GM03348 (cell line): ENCODE measurements at regions not wholly inside any gene's neighbourhood (a gene's known extent, or its start where the extent isn't known, plus 50 kb on each side); places are given as distances from the start of the nearest gene placed in this dataset.
"Not testable (repeated sequence)": the region's sequence is repeated elsewhere in the genome, so short reads cannot be mapped to it uniquely, and the experiment has no call there.

ENCODE experiments used
- DNase-seq: peaks from one replicate; pipeline ENCODE4 v3.0.0; 2012; ENCODE audit warnings: low spot score

DNA sequence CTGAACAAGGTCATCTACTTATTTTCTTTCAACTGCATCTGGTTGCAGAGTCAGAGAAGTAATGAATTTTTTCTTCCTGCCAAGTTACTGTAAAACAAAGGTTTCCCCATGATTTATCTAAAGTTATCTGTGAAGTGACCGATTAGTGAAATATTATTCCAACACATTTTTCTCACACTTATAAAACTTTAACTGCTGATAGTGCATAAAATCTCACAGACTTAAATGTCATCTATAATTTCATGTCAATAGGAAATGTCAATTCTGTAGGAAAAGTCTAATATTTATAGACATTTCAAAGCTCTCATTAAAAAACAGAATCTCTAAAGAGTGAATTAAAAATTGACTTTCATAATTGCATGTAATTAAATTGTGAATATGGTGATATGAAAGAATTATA lies 397.2 kb downstream of the SLITRK1 start:
- no peak for DNase-seq

DNA sequence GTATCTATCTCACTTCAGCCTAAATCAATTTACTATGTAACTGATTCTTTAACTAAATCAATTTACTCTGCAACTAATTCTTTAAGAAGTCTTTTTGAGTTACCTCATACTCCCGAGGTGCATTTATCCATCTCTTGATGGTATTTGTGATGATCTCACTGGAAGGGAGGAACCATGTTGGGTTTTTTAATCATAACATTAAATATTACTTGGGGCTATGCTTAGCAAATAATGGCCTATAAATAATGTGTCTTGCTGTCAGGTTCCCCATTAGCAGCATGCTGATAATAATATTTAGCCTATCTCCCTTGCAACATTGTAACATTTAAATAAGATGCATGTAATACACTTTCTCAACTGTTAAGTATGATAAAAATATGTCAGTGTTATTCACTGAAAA lies 411.3 kb downstream of the SLITRK1 start:
- DNase-seq: no peak

DNA sequence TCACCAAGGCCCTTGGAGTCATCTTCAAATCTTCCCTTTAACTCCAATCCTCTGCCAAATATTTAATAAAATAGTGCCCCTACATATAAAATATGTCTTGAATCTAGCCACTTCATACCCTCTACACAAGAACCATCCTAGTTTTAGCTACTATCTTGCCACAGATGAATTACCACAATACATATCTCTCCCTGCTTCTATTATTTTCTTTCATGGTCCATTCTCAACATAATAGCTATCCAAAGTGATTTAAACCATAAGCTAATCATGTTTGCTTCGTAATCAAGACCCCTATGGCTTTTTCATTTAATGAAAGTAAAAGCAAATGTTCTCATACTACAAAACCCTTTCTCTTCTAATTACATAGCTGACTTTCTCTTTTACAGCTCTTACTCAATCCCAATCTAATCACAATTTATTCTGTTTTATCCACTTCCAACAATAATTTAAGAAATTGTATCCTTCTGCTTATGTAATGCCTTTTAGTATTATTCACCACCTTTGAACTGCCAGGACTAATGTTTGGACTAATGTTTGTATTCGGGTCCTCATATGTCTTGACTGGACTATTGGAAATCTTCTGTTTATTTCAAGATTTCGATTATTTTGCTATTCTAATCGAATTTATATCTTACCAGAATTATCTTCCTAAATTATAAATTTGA lies 412.0 kb downstream of the SLITRK1 start:
- DNase-seq: no peak

DNA sequence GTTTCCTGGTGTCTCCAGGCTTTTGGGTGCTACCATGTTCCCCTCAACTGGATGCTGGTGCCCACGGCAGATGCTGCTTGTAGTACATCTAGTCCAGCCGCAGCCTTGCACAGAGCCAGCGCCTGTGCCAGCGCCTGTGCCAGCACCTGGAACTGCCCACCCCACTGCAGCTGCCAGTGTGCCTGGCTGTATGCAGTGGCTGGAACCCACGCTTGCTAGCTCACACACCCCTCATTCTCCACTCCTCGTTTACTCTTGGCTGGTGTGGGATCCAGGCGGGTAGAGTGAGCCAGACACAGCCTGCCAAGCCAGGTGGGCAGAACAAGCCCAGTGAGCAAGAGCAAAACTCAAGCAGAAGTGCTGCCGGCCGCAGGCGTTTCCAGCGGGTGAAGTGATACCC lies 428.6 kb downstream of the SLITRK1 start:
- no peak for DNase-seq

DNA sequence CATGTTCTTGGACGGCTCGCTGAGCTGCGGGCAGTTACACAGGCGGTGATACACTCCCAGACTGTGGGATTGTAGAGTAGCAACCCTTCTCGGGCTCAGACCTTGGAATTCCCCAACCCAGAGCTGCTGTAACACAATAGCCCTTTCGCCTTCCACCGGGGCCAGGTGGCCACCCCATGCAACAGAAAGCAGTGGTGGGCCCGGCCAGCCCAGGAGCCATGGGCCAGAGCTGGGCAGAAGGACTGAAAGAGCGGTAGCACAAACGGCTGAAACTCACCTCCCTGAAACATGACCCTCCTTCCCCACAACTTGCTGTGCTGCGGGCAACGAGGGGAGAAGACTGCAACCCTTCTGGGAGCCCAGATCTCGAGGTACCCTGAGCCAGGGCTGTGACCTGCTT lies 429.0 kb downstream of the SLITRK1 start:
- DNase-seq: no peak

DNA sequence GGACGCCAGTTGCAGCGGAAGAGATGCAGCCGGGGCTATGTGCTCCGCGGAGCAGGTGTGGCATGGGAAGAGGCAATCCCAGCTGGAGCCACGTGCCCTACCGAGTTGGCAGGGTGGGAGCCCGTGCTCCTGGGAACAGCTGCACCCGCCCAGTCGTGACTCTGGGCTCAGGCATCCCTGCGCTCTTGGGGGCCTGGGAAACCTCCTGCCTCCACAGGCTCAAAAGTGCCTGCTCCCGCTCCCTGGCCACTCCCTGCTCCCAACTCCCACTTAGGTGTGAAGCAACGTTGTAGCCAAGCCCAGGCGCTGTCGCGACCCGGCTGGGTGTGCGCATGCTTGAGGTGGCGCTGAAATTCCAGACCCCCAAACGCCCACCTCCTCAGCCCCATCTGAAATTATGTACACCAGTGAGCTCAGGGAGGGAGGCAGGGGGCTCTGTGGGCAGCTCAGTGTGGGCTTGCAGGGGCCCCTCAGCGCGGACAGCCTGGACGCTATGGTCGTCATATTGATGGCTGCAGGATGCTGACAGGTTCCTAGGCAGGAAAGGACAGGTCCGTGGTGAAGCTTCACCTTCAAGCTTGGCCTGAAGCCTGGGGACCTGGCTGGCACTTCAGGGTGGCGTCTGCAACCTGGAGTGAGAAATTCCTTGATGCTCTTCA lies 429.9 kb downstream of the SLITRK1 start:
- DNase-seq: no peak

DNA sequence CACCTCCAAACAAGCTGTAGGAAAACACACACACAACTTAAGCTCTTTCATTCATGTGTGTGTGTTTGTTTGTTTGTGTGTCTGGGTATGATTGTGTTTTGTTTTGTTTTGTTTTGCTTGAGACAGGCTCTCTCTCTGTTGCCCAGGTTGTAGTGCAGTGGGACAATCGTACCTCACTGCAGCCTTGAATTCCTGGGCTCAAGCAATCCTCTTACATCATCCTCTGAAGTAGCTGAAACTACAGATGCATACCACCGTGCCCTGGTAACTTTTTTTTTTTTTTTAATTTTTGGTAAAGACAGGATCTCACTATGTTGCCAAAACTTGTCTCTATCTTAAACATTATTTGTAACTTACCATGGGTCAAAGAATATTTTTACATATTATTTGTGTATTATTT lies 431.7 kb downstream of the SLITRK1 start:
- no peak for DNase-seq

DNA sequence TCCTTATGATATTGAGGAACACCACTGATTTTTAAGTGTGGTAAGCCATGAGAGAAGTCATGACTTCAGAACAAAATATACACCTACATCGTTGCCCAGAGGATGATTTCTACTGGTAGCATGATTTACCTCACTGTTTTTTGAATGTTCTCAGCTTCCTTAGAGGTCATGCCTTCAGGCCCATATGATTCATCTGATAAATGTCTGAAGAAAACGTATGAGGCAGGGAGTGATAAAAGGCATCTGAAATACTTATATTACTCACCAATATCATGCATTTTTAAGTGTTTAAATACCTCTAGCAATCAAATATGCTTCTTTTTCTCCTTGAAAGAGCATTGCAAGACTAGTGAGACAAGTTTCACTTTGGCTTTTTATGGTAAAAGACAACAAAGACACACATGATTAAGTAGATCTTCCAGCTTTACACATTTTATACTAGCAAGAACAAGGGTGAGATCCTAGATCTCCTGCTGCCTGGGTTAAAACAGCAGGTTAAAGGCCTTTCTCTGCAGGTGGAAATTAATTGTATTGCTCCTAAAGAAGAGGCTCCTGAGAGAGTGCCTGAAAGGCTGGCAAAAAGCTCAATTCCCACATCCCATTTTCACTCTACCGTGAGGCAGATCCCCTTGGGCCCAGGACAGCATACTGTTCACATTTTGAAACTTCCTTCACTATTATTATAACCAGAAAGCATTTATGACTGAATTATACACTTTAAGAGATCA lies 432.4 kb downstream of the SLITRK1 start:
- DNase-seq: peak; percentile 48

DNA sequence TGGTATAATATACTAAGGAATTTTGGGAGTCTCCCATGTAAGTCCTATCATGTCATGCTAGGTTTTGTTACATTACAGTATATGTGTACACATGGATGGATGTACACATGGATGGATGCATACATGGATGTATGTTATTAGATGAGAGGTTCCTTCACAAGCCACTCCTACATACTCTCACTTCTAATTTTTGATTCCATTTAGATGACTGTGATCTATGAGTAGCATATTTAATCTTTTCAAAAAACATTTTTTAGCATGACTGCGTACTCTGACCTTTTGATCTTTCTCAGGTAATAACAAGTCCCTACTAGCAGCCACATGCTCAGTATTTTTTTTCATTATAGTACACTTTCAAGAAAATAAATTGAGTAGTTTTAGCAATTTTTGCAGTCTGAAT lies 441.8 kb downstream of the SLITRK1 start:
- no peak for DNase-seq

DNA sequence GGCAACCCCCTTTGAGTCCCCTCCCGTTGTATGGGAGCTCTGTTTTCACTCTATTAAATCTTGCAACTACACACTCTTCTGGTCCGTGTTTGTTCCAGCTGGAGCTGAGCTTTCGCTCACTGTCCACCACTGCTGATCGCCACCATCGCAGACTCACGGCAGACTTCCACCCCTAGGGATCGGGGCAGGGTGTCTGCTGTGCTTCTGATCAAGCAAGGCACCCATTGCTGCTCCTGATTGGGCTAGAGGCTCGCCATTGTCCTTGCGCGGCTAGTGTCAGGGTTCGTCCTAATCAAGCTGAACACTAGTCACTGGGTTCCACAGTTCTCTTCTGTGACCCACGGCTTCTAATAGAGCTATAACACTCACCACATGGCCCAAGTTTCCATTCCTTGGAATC lies 442.8 kb downstream of the SLITRK1 start:
- DNase-seq: not testable (repeated sequence)

DNA sequence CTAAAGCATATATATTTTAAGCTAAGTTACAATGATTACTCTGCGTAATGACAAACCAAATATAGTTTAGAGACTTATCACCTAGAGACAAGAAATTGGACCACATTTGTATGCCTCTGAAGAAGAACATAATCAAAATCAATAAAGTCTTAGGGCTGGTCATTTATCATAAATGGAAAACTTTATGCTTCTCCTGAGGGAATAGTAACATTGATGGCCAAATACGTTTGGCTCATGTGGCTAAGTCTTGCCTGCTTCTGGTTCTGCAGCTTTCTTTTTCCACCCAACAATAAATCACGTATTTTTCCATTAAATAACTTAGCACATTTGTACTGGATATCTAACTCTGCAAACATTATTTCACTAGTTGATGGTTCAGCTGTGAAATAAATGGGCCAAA lies 458.4 kb downstream of the SLITRK1 start:
- no peak for DNase-seq

DNA sequence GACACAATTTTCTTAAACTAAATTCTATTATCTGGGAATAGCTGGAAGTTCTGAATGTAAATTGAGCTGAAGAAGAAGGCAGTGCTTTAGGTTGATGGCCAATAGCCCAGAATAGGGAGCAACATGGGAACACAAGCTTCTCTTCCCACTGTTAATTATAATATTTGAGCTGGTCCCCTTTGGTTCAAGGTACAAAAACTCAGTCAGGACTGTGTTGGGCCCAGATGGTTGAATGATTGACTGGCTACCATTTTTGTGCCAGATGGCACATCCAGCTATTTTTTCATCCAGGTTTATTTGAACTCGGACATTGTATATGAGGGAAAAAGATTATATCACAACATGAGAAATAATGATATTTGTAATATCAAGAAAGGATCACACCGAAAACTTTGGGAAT lies 458.9 kb downstream of the SLITRK1 start:
- no peak for DNase-seq

DNA sequence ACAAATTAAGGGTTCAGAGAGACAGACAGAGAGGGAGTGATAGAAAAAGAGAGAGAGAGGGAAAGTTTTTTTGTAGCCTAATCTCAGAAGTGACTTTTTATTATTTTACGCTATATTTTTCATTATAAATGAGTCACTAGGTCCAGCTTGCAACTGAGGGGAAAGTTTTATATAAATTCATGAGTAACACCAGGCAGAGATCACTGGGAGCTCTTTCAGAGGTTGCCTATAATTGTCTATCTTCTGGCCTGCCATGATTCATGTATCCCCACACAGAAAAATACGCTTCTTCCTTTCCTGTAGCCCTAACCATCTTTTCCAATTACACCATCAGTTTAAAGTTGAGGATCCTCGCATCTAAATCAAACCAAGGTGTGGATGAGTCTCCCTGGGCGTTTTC lies 467.9 kb downstream of the SLITRK1 start:
- no peak for DNase-seq

DNA sequence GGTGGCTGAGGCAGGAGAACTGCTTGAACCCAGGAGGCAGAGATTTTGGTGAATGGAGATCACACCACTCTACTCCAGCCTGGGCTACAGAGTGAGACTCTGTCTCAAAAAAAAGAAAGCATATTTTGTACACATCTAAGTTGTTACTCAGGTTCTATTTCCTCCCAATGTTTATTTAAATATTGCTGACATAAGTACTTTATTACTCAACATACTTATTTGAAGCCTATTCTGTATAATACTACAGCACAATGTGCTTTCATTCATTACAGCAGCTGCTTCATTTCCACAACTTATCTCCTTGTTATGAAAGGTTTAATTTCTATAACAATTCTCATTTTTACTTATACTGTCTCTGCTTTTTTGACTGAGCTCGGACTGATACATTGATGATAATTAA lies 495.7 kb downstream of the SLITRK1 start:
- DNase-seq: no peak

DNA sequence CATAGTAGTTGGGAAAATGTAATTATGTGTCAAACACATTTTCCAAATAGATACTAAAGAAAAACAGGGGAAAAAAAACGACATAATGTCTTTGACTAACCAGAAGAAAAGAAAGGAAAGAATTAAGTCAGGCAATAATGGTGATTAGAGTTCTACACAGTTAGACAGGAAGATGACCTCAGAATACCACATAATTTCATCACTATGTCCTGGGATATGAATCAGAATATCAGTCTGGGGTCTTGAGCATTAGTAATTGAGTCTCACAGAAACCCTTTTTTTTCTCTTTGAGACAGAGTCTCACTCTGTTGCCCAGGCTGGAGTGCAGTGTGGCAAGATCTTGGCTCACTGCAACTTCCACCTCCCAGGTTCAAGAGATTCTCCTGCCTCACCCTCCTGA lies 503.4 kb downstream of the SLITRK1 start:
- peak; percentile 4 for DNase-seq

DNA sequence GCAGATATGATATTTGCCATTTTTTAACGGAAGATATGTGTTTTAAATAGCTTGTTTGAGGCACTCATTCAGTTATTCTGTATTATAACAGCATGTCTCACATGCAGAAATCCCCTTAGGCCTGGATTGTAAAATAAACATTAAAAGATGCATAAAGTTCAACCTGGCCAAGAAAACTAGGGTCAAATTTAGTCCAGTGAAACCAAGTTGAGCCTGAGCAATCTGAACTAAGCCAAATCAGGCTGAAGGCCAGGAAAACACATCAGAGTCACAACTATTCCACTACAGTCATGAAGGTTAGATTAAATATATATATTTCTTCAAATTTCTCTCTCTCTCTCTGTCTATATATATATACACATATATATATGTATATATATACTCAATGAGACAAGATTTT lies 504.8 kb downstream of the SLITRK1 start:
- DNase-seq: no peak

DNA sequence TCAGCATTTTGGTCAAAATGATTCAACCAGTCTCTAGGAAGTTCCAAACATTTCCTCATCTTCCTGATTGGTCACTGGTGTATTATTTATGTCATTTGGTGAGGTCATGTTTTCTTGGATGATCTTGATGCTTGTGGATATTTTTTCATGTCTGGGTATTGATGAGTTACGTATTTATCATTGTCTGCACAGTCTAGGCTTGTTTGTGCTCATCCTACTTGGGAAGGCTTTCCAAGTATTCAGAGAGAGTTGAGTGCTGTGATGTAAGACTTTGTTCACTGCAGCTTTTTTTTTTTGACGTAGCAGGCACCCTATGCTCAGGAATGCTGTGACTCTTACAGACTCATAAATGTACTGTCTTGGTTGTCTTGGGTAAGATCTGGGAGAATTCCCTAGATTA lies 509.5 kb downstream of the SLITRK1 start:
- no peak for DNase-seq

DNA sequence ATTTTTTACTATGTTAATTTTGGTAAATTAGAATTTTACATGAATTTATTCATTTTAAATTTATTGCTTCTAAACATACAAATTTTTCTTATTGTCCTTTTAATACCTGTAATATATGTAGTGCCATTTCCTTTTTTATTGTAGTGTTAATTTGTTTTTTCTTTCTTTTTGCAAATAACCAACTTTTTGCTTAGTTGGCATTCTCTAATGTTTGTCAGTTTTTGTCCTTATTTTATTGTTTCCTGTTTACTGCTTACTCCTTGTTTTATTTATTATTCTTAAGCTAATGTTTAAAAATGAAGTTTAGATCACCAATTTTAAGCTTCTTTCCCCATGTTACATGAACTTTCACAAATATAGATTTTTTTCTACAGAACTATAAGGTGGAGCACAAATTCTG lies 516.6 kb downstream of the SLITRK1 start:
- no peak for DNase-seq

DNA sequence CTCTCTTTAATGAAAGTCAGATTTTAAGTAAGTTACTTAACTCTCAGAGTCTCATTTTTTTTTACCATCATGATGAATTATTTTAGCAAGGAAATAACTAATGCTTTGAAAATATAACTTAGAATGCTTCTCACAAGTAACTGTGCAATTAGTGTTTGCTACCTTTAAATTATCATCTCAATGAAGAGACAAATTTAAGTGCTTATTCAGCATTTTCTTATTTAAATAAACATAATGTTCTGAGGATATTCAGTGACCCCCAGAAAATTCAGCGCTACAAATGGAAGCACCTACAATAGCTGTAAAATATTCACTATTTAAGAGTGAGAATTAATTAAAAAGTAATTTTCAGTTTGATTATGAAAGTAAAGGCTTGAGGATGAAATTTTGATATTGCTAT lies 527.2 kb downstream of the SLITRK1 start:
- no peak for DNase-seq

DNA sequence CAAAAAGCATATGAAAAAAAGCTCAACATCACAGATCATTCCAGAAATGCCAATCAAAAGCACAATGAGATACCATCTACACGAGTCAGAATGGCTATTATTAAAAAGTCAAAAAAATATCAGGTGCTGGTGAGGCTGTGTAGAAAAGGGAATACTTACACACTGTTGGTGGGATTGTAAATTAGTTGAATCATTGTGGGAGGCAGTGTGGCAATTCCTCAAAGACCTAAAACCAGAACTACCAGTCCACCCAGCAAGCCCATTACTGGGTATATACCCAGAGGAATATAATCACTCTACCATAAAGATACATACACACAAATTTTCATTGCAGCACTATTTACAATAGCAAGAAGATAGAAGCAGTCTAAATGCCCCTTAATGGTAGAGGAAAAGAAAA lies 529.9 kb downstream of the SLITRK1 start:
- no peak for DNase-seq

DNA sequence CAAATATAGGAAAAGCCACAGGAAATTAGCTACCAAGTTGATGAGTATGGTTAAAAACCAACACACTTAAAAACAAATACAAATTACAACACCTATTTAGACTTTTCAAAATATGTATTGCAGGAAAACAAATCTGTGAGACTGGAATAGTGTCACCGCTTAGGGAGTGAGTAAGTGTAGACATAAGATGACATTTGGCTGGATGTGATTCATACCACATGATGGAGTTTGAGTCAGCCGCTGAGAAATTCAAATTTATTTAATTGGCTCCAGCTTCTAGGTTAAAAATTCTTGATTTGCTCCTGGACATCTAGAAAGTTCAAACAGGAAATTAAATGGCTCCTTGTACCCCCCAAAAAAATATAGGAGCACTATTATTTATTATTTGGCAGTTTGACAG lies 531.7 kb downstream of the SLITRK1 start:
- DNase-seq: peak; percentile 28

DNA sequence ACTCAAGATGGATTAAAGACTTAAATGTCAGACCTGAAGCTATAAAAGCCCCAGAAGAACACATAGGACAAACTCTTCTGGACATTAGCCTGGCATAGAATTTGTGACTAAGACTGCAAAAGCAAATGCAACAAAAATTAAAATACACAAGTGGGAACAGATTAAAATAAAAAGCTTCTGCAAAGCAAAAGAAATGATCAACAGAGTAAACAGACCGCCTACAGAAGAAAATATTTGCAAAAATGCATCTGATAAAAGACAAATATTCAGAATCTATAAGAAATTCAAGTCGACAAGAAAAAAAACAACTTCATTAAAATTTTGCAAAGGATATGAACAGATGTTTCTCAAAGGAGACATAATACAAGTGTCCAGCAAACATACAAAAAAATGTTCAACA lies 537.8 kb downstream of the SLITRK1 start:
- DNase-seq: no peak

DNA sequence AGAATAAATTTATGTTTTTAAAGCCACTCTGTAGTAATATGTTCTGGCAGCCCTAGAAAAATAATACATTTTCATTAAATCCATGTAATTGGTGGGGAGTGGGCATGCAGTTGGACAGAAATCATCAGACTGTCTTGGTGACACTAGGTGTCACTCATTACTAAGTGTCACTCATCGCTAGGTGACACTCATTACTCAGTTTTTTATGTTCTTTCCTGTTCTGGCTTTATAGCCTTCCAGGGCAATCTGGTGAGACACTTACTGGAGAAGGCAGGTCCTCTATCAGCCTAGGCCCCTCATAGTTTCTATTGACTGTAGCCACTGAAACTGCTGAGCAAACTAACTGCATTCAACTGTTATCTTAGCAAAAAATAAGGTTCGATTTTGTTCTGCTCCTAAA lies 542.1 kb downstream of the SLITRK1 start:
- DNase-seq: no peak
